Upper lobe of right lung (tissue), 1 donor: ENCODE measurements at regions not wholly inside any gene's neighbourhood (a gene's known extent, or its start where the extent isn't known, plus 50 kb on each side); places are given as distances from the start of the nearest gene placed in this dataset.

Experiments
- ATAC-seq: fragments of 200-7000 bp; cut with Tn5 transposase; one replicate; pipeline ENCODE4 v1.9.1; 2020; ENCODE audit warnings: mild to moderate bottlenecking, moderate library complexity
- DNase-seq: peaks from one replicate; pipeline ENCODE4 v3.0.0-alpha.2; 2020
- H3K27ac ChIP-seq: fragments of 200-600 bp; one replicate; pipeline ENCODE4 v1.8.0; 2022
- H3K27me3 ChIP-seq: fragments of 200-600 bp; one replicate; pipeline ENCODE4 v1.8.0; 2022; ENCODE audit warnings: mild to moderate bottlenecking
- H3K36me3 ChIP-seq: fragments of 200-600 bp; one replicate; pipeline ENCODE4 v1.8.0; 2022
- H3K4me1 ChIP-seq: fragments of 200-600 bp; one replicate; pipeline ENCODE4 v1.8.0; 2022
- H3K4me3 ChIP-seq: fragments of 200-600 bp; one replicate; pipeline ENCODE4 v1.8.0; 2022; ENCODE audit warnings: mild to moderate bottlenecking
- H3K9me3 ChIP-seq: fragments of 200-600 bp; one replicate; pipeline ENCODE4 v1.8.0; 2022
- intact Hi-C: fragments of 100-400 bp; cut with DNase I; formaldehyde crosslinking; loops from one replicate; pipeline ENCODE4 v1.11.0; 2022
- TF ChIP-seq, protein P1 (sequence below): fragments of 200-600 bp; IDR thresholded peaks from one replicate; pipeline ENCODE4 v1.8.0; 2022; ENCODE audit warnings: antibody characterized with exemption
- donor health status: DM: no; HTN: yes; CAD: no; lungs with severe emphysema.

DNA sequence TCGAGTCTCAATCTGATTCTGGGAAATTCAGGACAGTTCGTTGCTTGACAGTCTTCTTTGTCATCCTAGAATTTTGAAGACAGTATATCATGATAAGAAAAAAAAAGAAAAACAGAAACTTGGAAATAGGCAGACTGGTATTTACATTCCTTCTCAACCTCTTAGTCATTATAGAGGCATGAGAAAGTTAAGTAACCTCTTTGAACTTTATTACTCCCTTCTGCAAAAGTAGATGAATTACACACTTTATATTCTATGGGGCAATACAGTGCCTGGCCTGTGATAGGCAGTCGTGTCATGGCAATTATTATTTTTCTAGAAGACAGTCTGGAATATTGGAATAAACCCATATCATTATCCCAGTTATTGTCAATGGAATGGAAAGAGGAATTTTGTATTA is 828.9 kb downstream of the TLR4 start:
- H3K9me3 ChIP-seq: no peaks in the 10 kb centered on the region
- no peaks in the 10 kb centered on the region for H3K27me3 ChIP-seq
- TF ChIP-seq, protein P1, sequence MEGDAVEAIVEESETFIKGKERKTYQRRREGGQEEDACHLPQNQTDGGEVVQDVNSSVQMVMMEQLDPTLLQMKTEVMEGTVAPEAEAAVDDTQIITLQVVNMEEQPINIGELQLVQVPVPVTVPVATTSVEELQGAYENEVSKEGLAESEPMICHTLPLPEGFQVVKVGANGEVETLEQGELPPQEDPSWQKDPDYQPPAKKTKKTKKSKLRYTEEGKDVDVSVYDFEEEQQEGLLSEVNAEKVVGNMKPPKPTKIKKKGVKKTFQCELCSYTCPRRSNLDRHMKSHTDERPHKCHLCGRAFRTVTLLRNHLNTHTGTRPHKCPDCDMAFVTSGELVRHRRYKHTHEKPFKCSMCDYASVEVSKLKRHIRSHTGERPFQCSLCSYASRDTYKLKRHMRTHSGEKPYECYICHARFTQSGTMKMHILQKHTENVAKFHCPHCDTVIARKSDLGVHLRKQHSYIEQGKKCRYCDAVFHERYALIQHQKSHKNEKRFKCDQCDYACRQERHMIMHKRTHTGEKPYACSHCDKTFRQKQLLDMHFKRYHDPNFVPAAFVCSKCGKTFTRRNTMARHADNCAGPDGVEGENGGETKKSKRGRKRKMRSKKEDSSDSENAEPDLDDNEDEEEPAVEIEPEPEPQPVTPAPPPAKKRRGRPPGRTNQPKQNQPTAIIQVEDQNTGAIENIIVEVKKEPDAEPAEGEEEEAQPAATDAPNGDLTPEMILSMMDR: no peak
- no peak overlapping the region for H3K4me3 ChIP-seq
- ATAC-seq (no peak), DNase-seq (no peak)
- intact Hi-C loops: no loop called here
- no peaks in the 10 kb centered on the region for H3K4me1 ChIP-seq
- H3K36me3 ChIP-seq: no peaks in the 10 kb centered on the region
- no peak overlapping the region for H3K27ac ChIP-seq

DNA sequence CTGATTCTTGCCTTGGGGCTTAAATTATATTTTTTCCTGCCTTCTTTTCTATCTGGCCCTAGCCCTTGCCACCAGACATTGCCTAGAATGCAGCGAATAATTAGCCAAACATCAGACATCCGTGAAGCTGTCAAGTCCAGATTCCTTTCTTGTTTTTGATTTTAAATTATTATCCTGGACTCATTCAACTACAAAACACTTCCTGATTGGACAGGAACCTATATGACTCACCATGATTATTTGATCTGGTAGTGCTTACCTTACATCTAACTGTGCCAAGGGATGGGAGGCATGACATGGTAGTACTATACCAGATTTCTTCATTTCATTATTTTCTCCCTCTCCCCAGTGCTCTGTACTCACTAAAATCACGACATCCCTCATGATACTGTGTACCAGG is 829.6 kb downstream of the TLR4 start:
- Histone ChIP-seq H3K4me3 (no peak overlapping the region), H3K9me3 (no peaks in the 10 kb centered on the region), H3K27me3 (no peaks in the 10 kb centered on the region), H3K27ac (no peak overlapping the region), H3K36me3 (no peaks in the 10 kb centered on the region), H3K4me1 (no peaks in the 10 kb centered on the region)
- DNase-seq: no peak
- intact Hi-C loops: no loop called here
- ATAC-seq: no peak
- TF ChIP-seq, protein P1: no peak

DNA sequence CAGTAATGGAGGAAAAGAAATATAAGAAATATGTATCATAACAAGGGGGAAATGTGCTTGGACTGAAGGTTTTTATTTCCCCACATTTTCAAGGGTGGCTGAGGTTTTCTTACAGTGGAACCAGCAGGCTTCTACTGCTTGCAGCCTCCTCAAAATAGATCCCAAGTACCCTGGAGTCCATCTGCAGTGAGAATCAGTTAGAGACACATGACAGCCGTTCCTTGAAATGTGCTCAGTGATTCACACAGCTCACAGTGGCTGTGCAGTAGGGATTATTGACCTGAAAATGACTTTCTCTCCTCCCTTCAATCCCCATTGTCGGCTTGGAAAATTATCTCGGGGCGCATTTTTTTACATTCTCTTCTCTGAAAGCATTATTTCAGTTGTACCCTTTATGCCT is 832.0 kb downstream of the TLR4 start:
- TF ChIP-seq, protein P1: no peak
- intact Hi-C loops: no loop called here

DNA sequence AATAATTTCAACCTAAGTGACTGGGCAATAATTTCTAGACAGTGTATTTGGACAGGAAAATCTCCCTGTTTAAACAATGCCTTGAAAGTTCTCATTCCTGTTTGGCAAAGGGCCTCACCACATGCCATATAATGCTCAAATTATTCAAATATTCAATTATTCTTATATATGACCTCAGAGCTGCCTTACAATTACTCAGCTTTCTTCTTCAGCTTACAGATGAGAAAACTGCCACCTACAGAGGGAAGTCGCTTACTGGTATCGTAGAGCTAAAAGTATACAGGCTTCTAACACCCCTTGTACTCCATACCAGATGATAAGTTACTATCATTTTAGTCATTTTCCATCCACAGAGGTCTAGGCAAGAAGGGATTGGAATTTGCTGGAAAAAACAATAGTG is 830.3 kb downstream of the BRINP1 start:
- H3K9me3 ChIP-seq: no peaks in the 10 kb centered on the region
- no peaks in the 10 kb centered on the region for H3K4me1 ChIP-seq
- DNase-seq: no peak
- intact Hi-C loops: no loop called here
- no peak overlapping the region for H3K27ac ChIP-seq
- ATAC-seq: no peak
- TF ChIP-seq, protein P1: no peak
- no peaks in the 10 kb centered on the region for H3K36me3 ChIP-seq
- no peaks in the 10 kb centered on the region for H3K27me3 ChIP-seq
- no peak overlapping the region for H3K4me3 ChIP-seq

More for the DNA sequence above, 832.0 kb downstream of the TLR4 start:
- Histone ChIP-seq H3K4me1 (no peaks in the 10 kb centered on the region), H3K4me3 (no peak overlapping the region), H3K27ac (no peak overlapping the region), H3K9me3 (no peaks in the 10 kb centered on the region), H3K27me3 (no peaks in the 10 kb centered on the region), H3K36me3 (no peaks in the 10 kb centered on the region)
- ATAC-seq: no peak
- no peak for DNase-seq

DNA sequence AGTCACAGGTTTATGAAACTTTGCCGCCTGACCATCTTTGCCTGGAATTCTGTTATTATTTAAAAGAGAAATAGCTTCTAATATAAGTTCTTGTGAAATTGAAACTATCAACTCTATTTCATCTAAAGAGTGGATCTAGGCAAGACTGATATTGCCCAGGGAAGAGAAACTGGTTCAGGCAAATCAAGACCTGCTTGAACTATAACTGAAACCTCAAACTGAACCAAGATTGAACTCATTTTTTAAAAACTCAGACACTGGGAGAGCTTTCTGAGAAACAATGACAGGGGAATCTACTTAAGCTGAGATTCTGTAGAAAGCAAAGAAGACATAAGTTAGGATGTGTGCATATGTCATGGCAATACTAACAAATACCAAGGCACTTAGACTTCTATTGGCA is 815.8 kb downstream of the BRINP1 start:
- Histone ChIP-seq H3K9me3 (no peaks in the 10 kb centered on the region), H3K4me3 (no peak overlapping the region), H3K36me3 (no peaks in the 10 kb centered on the region), H3K4me1 (no peaks in the 10 kb centered on the region), H3K27ac (no peak overlapping the region), H3K27me3 (no peaks in the 10 kb centered on the region)
- ATAC-seq: no peak
- intact Hi-C loops: no loop called here
- TF ChIP-seq, protein P1: no peak
- DNase-seq: no peak

DNA sequence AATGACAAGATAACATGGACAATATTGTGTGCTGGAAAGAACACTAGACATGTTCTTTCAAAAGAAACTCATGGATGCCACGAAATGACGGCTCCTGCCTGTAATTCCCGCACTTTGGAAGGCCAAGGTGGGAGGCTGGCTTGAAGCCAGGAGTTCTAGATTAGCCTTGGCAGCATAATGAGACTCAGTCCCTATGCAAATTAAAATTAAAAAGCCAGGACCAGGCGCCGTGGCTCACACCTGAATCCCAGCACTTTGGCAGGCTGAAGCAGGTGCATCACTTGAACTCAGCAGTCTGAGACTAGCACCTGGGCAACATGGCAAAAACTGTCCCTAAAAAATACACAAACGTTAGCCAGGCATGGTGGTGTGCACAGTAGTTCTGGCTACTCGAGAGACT is 814.2 kb downstream of the BRINP1 start:
- ATAC-seq (no peak), DNase-seq (no peak)
- Histone ChIP-seq H3K9me3 (no peaks in the 10 kb centered on the region), H3K27me3 (no peaks in the 10 kb centered on the region), H3K4me3 (no peak overlapping the region), H3K36me3 (no peaks in the 10 kb centered on the region), H3K4me1 (no peaks in the 10 kb centered on the region), H3K27ac (no peak overlapping the region)
- TF ChIP-seq, protein P1: no peak
- intact Hi-C loops: no loop called here
